Activated T-cell treated with anti-CD3 and anti-CD28 coated beads for 24 hours (primary cell): ENCODE measurements at regions not wholly inside any gene's neighbourhood (a gene's known extent, or its start where the extent isn't known, plus 50 kb on each side); places are given as distances from the start of the nearest gene placed in this dataset.
"Not testable (repeated sequence)": the region's sequence is repeated elsewhere in the genome, so short reads cannot be mapped to it uniquely, and the experiment has no call there.

Source experiments
- DNase-seq: peaks from one replicate; pipeline ENCODE4 v3.0.0-alpha.2; 2020; ENCODE audit warnings: low read depth

DNA sequence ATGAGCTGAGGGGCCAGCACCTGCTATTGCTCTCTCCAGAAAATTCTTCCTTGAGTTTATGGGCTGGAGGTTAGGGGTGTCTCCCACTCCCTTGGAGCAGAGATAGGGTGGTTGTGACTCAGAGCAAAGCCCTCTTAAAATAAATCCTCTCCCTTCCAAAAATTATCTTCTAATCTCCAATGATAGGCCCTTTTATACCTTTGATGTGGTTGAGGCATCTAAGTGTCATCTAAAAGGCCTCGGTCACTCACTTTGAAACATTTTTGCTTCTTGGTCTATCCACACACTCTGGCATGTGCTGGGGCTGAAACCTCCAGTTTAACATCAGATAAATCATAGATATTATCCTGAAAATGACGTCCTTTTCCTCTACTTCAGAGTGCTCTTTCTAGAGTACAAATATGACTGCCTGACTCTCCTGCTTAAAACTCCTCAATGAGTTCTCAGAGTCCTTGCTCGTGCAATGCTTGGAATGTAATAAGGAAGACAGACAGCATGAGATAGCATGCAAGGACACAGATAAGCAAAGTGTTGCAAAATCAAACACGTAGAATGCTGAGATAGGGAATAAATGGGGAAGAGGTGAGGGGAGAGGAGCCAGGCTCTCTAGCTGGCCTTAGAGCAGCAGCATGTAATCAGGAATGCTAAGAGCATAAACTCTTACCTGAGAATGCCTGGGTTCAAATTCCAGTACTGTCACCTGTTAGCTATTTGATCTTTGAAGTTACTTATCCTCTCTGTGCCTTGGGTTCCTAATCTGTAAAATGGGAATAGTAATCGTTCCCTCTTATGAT is 374.1 kb upstream of the CITED2 start:
- DNase-seq: no peak

DNA sequence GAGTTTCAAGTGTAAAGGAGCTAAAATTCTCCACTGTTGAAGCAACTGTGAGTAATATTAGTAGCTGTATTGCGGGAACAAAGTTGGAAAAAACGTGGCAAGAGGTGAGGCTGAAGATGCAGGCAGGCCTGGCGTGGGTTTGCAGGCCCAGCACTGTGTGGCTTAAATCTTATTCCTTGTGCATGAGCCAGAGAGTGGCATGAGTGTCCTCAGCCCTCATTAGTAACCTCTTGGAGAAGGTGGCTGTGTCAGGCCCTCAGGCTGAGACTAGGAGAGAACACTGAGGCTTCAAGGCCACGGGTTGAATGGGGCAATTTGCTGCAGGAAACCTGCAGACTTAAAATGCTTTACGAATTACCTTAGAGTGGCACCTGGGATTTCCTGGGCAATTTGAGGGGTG is 372.7 kb upstream of the CITED2 start:
- DNase-seq: no peak

DNA sequence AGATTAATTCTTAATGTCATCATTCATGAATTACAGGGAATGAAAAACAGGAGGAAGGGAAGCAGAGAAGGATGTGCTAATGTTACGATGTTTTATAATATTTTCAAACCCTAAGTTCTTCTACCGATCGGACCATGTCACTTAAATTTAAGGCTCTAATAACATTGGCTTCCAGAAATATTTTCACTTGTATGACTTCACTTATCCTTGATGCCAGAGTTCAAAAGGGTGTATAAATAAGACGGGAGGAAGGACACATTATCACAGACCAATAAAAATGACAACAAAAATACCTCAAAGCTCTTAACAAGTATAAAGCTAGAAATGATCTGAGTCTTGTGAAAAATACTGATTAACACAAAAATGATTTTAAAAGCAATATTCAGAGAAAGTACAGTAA is 370.4 kb upstream of the CITED2 start:
- no peak for DNase-seq

DNA sequence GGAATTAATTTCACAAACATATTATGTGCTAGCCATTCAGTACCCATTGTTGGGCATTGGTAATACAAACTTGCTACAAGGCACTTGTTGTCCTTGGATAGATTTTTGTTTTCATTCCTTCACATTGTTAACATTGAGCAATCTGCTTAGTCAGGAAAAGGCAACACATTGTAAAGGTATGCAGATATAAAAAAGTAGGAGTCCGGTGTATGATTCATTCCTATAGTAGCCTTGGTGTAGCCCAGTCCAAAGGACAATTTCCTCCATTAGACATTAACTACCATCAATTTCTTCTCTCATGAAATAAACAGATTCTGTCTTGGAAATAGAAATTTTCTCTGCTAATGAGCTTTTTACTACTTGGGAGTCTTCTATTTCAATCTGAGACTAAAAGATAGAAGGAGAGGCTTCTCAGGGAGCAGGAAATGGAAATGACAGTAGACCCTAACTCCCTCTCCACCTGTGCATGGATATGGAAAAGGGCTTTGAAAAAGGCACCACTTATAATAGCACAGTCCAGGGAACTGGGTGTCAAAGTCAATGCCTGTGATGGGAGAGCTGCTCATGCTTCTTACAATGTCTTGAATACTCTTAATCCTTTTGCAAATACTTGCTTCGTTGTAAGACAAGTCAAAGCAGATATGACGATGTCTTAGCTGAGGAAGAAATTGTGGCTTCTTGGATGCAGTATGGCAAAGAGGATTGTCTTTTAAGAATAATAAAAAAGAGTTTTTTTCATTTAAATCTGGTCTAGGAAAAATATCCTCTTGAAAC is 369.4 kb upstream of the CITED2 start:
- DNase-seq: no peak

DNA sequence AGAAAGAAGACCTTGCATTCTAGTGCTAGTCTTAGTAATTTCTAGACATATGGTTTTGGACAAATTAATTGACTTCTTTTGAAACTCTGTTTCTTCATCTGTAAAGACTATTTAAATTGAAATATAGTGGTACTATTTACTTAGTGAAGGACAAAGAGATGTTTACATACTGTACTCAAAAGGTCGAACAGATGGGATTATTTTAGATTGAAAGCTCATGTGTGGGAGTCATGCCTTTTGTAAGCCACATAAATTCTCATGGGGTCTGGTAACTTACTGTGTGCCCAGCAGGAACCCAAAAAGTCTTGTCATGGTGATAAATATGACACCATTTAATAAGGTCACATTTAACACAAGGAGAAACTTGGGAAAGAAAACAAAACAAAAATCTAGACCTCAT is 368.2 kb upstream of the CITED2 start:
- no peak for DNase-seq

DNA sequence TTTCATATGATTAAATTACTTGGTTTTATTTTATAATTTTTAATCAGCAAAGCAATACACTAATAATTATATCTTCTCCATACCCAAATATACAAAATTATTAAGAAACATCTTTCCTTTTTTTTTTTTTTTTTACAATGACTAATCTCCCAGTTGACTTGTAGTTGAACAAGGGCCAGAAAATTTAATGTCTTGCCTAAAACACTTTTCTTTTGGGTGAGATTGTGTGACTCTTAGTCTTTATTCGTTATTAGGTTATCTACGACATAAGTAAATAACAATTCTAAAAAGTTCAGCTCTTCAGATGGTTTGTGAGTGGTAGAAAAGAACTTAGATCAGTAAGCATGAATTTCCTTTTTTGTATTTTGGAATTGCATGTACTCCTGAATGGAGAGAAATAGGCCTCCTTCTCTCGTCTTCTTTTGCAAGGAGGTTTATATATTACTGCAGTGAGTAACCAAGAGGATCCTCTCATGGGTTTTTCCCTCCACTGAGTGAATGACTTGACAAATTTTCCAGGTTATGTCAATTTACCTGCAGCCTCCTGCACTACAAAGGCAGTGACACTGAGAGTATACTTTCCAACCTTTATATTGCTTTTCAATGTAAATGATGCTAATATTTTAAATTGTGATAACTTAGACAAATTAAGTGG is 364.5 kb upstream of the CITED2 start:
- DNase-seq: no peak

DNA sequence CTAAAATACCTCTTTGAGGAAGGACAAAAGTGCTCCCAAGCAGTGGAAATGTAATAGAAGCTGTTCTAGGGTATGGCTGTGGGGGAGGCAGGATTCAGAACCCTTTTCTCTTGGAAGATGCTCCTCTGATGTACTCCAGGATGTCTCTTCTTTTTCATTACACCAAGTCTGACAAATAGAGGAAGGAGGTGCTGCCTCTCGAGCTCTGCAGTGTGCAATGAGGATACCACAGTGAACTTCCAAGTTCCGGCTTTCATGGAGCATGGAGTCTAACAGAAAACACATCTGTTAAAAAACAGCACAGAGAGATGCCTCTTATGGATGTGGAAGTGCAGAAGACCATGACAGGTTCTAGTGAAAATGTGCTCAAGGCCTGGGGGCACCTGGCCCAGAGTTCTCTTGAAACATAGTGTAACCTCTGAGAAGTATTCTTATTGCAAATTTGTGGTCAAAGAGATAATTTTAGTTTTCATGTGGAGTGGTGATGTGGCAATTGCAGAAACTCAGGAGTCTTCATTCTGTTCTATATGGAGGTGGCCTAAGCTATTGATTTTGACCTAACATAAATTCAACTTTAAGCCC is 362.0 kb upstream of the CITED2 start:
- no peak for DNase-seq

DNA sequence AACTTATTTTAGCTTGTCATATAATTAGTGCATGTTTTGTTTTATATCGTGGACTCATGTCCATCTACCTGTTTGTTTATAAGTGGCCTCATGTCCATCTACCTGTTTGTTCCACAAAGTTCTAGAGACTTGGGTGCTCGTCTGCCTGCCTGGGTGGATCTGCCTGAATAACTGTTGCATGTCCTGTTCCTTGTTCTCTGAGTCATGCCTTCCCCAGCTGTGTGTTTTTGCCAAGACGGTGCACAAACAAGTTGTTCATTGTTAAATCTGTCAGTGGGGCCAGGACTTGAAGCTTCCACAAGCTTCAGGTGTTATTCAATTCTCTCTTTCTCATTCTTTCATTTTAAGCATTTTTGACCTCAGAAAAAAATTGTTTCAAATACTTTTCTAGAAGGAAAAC is 358.0 kb upstream of the CITED2 start:
- DNase-seq: no peak

DNA sequence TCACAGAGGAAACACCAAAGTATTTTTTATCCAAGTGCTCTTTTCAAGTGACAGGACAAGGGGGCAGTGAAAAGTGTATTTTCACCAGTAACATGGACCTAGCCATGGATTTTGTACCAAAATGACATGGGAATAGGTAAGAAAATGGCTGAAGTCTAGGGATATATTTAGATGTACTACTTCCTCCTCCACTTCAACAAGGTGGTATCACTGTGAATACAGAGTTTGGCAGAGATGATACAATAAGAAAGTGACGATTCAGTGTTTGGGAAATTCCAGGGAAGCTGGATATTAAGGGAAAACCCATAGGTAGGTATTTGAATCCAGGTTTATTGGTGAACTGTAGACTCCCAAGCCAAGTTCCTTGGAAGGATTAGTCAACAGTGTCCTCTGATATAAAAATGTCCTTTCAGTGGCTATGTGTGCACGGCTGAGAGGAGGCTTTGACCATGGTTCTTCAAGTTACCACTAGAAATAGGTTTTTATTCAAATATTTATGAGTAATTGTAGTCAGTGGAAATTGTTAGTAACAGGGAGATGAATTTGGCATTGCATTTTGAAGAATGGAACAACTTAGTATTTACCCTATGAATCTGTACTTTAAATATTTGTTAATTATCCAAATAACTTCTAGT is 356.0 kb upstream of the CITED2 start:
- no peak for DNase-seq

DNA sequence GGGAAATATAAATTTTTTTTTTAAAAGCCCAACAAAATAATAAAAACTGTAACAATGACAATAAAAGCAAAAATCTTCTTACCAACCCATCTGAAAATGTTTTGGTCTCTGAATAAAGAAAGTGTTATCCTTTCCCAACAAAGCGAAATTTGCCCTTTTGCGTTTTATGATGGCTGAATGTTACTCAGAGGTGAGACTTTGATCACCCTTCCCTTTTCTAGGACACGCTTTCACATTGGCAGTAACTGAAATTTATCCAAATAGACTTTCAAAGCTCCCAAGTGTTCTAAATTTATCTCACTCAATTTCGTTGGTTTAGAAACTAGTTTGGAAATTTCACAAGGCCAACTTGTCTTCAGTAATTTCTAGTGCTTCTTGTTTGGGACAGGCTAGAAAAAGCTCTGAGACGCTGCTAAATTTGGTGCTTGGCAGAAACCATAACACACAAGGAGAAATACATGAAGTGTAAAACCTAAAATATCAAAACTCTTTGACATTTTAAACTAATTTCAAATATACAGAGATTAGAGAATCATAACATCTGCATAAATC is 354.5 kb upstream of the CITED2 start:
- DNase-seq: no peak

DNA sequence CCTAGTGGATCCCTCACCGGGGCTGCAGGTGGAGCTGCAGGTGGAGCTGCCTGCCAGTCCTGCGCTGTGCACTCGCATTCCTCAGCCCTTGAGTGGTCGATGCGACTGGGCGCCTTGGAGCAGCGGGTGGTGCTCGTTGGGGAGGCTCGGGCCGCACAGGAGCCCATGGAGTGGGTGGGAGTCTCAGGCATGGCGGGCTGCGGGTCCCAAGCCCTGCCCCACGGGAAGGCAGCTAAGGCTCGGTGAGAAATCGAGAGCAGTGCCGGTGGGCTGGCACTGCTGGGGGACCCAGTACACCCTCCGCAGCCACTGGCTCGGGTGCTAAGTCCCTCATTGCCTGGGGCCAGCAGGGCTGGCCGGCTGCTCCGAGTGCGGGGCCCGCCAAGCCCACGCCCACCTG is 351.8 kb upstream of the CITED2 start:
- not testable (repeated sequence) for DNase-seq

DNA sequence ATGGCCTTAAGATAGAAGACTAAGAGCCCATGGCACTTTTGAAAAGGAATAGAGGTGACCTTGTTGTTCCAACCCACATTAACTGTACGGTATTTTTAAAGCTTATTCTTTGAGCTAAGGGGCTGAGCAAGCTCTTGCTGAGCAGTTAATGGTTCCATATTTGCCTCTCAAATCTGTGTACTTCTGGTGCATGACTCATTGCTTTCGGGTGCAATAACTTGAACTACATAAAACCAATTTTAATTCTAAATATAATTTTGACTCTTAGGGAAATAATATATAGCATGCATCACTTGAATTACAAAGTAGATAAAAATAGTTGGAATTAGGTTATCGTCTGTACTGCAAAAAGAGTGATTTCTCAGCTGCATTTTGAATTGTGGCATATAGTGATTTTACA is 348.1 kb upstream of the CITED2 start:
- no peak for DNase-seq

DNA sequence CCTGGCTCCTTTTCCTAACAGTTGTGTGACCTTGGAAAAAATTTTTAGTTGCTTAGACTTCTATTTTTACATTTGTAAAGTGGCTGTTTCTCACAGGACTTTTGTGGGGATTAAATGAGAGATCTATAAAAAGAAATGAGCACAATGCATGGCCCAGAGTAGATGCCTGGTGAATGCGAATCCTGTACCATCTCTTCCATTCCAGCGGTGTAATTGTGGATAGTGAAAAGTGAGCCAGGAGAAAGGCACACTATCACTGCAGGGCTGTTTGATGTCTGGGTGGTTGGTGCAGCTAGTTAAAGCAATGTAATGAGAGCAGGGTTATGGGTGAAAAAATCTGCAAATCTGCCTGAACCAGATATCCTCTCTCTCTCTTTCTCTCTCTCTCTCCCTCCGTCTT is 347.5 kb upstream of the CITED2 start:
- no peak for DNase-seq

DNA sequence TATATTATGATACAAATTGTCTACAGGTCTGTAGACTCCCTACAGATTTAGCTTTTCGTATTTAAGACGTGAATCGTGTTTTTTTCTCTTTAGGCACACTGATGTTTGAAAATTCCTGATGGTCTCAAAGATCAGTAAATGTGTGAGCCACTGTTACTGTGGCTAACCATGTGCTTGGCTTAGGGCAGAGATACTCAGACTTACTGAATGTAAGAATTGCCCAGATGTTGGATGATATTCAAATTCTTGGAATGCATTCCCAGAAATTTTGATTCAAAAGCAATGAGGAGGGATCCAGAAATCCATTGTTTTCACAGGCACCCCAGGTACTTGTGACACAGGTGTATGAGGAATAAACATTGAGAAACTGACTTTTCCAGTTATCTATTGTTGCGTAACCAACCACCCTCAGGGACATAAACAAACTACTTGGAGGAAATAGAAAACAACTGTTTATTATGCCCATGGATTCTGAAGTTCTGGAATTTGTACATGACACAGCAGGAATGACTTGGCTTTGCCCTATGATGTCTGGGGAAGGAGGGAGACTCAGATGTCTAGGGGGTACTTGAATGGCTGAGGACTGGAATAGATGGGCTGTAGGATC is 339.6 kb upstream of the CITED2 start:
- DNase-seq: no peak

DNA sequence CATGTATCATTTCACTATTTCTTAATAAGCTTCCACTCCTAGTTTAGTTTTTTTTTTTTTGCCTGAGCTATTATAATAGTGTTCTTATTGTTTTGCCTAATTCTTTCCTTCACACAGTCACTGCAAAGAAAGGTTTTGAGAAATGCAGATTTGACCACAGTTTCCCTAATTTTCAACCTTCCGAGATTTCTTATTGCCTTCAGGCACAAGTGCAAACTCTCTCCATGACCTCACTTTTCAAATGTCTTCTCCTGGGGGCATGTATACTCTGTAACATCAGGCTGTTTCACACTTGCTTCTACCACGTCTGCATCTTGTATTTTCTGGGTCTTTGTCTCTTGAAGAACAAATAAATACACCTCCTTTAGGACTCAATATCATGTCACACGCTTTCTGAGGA is 339.0 kb upstream of the CITED2 start:
- no peak for DNase-seq

DNA sequence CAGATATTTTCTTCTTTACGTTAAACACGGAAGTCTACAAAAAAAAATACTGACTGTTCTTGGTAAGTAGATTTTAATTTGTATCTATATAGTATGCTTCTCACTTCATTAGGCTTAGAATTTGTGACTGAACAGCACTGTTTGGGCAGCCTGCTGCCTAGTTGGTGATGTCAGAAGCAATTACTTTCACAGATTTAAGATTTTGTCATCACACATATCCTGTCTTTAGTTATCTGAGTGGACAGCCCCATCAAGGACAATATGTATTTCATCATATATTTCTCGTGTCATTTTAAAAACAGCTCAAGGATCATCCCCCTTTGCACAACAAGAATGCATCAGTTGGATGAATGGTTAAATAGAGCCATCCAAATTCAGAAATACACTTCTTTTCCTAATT is 338.4 kb upstream of the CITED2 start:
- DNase-seq: no peak

DNA sequence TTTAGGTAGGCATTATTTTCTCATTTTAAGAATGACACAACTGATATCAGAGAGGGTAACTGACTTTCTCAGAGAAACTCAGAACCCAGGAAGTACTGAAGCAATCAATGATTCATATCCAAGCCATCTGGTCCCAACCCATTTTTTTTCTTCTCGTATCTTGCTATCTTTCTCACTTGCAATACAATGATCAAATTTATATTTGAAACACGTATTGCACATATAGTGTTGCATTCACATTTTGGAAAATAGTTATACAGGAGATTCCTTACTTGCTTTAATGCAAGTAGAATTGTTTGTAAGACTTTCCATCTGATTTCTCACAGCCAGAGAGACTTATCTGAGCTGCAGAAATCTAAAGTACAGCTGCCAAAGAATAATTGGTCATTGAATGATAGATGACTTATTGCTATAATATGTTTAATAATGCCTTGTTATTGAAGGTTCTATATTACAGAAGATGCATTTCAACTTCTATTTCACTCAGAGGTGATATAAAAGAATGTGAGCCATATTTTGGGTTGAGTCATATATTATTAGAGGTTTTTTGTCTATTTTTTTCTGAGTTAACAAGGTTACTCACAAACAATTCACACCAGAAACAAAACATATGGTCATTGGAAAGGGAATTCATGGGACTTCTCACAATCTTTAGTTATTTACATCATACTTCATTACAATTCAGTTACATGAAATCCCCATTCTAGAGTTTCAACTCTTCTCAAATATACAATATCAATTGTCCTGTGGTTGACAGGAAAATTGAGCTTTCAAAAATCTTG is 337.5 kb upstream of the CITED2 start:
- no peak for DNase-seq

DNA sequence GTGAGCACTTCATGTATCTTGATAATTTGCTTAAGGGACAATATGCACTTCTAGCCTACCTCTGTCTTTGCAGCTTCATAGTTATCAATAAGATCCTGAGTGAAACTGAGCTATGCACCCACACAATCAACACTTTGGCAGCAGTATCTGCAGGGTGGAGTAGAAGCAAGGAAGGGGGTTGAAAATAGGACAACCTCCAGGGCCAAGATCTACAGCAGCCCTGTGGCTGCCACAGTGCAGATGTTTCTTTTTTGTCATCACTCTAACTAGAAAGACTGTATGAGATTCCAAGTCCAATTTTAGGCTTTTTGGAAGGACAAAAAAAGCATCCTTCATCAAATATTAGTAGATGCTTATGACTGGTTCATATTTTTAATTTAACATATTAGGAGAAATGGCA is 336.1 kb upstream of the CITED2 start:
- no peak for DNase-seq

DNA sequence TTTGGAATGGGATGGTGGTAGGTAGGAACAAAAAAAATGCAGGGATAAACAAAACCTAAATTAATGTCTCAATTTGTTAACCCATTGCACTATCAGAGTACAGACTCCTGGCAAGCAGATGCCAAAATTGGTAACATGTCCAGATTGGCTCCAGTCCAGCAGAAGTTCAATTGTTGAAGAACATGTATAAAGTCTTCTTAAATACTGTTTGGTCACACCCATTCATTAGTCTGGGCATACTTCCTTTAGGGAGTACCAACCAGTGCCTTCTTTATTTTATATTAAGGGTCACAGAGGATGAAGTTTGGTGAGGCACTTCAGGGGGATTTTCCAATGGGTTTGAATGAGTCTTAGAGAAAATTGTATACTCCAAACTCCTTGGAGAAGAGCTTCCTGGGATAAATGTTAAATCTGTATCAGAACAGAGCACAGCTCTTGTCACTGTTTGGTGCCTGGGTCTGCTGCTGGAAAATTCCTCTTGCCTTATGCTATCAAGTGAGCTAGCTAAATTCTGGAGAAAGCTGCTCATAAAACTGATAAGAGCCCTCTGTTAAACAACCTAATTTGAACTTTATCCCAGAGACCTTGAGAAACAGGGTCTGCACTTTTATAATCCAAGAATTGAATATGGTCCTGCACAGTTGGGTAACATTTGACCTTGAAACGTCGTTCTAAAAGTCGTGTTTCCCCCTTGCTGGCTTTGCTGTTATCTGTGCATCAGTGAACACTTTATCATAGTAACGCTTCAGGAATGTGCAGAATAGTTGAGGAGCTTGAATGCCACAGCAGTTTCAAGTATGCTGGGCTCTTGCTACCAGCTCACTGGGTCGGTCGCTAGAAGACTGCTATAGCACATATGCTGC is 334.1 kb upstream of the CITED2 start:
- no peak for DNase-seq

DNA sequence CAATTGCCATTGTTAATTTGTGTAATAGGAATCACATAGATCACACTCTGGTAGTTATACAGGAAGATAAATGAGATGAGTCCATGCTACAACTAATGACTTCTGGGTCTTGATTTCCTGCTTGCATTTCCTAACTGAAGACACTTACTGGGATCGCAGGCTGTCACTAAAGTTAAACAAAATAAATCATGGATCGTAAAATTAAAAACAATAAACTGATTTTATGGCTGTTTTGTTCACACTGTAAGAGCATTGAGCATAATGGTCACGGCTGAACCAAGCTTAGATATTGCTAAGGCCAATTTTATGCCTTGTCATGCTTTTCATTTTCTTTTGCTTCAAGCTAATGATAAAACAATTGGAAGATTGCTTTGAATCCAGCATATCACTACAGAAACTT is 332.5 kb upstream of the CITED2 start:
- DNase-seq: no peak
